CD14-positive monocyte (primary cell): ENCODE measurements at regions not wholly inside any gene's neighbourhood (a gene's known extent, or its start where the extent isn't known, plus 50 kb on each side); places are given as distances from the start of the nearest gene placed in this dataset.

Experiments
- DNase-seq, 3 donors: peaks; one replicate each; pipeline ENCODE4 v3.0.0-alpha.2; 2011 to 2022
- H2AFZ ChIP-seq: 2 replicates; pipeline ENCODE4 v1.6.0; 2012; ENCODE audit warnings: mild to moderate bottlenecking, low read depth, low read length, inconsistent platforms; ENCODE audit not compliant: insufficient read depth, poor library complexity, severe bottlenecking
- H3K27ac ChIP-seq, 2 donors: 1 replicate in 1 of 2; 2 replicates in 1 of 2; pipeline ENCODE4 v1.5.1; 2012 to 2013; ENCODE audit warnings: low read length in 2 of 2, control low read depth in 1 of 2, inconsistent platforms in 1 of 2, low read depth in 1 of 2, mild to moderate bottlenecking in 1 of 2
- H3K27me3 ChIP-seq, 2 donors: one replicate each; pipeline versions ENCODE4 v1.6.0 to v1.6.1; 2011 to 2013; ENCODE audit warnings: low read length in 2 of 2; ENCODE audit not compliant: control insufficient read depth in 2 of 2, insufficient read depth in 2 of 2
- H3K36me3 ChIP-seq, 2 donors: replicated peaks in 1 of 2; 1 replicate in 1 of 2; 2 replicates in 1 of 2; pipeline versions ENCODE4 v1.5.1 to v1.6.1; 2012 to 2013; ENCODE audit warnings: low read length in 2 of 2, control low read depth in 1 of 2, inconsistent platforms in 1 of 2, mild to moderate bottlenecking in 1 of 2; ENCODE audit not compliant: insufficient read depth in 2 of 2, control insufficient read depth in 1 of 2
- H3K4me1 ChIP-seq, 2 donors: 1 replicate in 1 of 2; 2 replicates in 1 of 2; pipeline versions ENCODE4 v1.5.1 to v1.6.1; 2012 to 2013; ENCODE audit warnings: low read length in 2 of 2, control low read depth in 1 of 2, inconsistent platforms in 1 of 2, mild to moderate bottlenecking in 1 of 2, moderate library complexity in 1 of 2; ENCODE audit not compliant: insufficient read depth in 2 of 2, control insufficient read depth in 1 of 2
- H3K4me2 ChIP-seq: replicated peaks from 2 replicates; pipeline ENCODE3; 2012; ENCODE audit warnings: low read length, moderate library complexity, mild to moderate bottlenecking; ENCODE audit not compliant: poor library complexity, severe bottlenecking; ENCODE audit errors: extremely low read depth
- H3K4me3 ChIP-seq, 3 experiments: fragments of 200-600 bp in 1 of 3; sonication (generic) in 1 of 3; replicated peaks in 1 of 3; 1 replicate in 2 of 3; 2 replicates in 1 of 3; pipeline ENCODE4 v1.5.1; 2011 to 2013; ENCODE audit warnings: low read length in 3 of 3, mild to moderate bottlenecking in 3 of 3, control low read depth in 2 of 3, low read depth in 2 of 3, inconsistent platforms in 1 of 3, moderate library complexity in 1 of 3
- H3K79me2 ChIP-seq: 2 replicates; pipeline ENCODE4 v1.6.0; 2012; ENCODE audit warnings: mild to moderate bottlenecking, control low read depth, inconsistent platforms, low read length, moderate library complexity; ENCODE audit not compliant: insufficient read depth
- H3K9ac ChIP-seq: 2 replicates; pipeline ENCODE4 v1.6.0; 2017; ENCODE audit warnings: low read length, mild to moderate bottlenecking; ENCODE audit not compliant: insufficient read depth, poor library complexity, severe bottlenecking
- H3K9me3 ChIP-seq, 2 donors: replicated peaks in 1 of 2; 1 replicate in 1 of 2; 2 replicates in 1 of 2; pipeline versions ENCODE4 v1.5.1 to v1.6.1; 2012 to 2013; ENCODE audit warnings: low read length in 2 of 2, control low read depth in 1 of 2; ENCODE audit not compliant: control insufficient read depth in 1 of 2, insufficient read depth in 1 of 2
- H4K20me1 ChIP-seq: 2 replicates; pipeline ENCODE4 v1.6.0; 2012; ENCODE audit warnings: mild to moderate bottlenecking, low read length, control low read depth, moderate library complexity; ENCODE audit not compliant: insufficient read depth
- H3K27ac Mint-ChIP-seq, 7 donors: one replicate each; pipeline ENCODE4 v1.8.0; 2020; ENCODE audit warnings: mild to moderate bottlenecking in 7 of 7, mixed read lengths in 7 of 7, moderate library complexity in 6 of 7, inconsistent platforms in 2 of 7
- H3K27me3 Mint-ChIP-seq, 3 donors: one replicate each; pipeline ENCODE4 v1.8.0; 2021 to 2022; ENCODE audit warnings: low read depth in 3 of 3, mild to moderate bottlenecking in 3 of 3, mixed read lengths in 3 of 3, moderate library complexity in 3 of 3, inconsistent platforms in 1 of 3
- H3K36me3 Mint-ChIP-seq, 2 donors: one replicate each; pipeline ENCODE4 v1.8.0; 2020; ENCODE audit warnings: mixed read lengths in 2 of 2, inconsistent platforms in 1 of 2, mild to moderate bottlenecking in 1 of 2
- H3K4me1 Mint-ChIP-seq: one replicate; pipeline ENCODE4 v1.8.0; 2020; ENCODE audit warnings: mild to moderate bottlenecking, mixed read lengths
- H3K4me3 Mint-ChIP-seq, 2 donors: one replicate each; pipeline ENCODE4 v1.8.0; 2020; ENCODE audit warnings: mild to moderate bottlenecking in 2 of 2, mixed read lengths in 2 of 2, moderate library complexity in 1 of 2
- H3K9me3 Mint-ChIP-seq, 7 donors: one replicate each; pipeline ENCODE4 v1.8.0; 2020 to 2022; ENCODE audit warnings: mixed read lengths in 7 of 7, mild to moderate bottlenecking in 6 of 7, moderate library complexity in 6 of 7, inconsistent platforms in 2 of 7
- CTCF ChIP-seq: fragments of 200-600 bp; IDR thresholded peaks from one replicate; pipeline ENCODE4 v1.8.0; 2022; ENCODE audit warnings: antibody characterized with exemption, mild to moderate bottlenecking
- WGBS: methylation state at CpG from one replicate; pipeline ENCODE4 v1.1.5; 2013; ENCODE audit warnings: missing lambda C conversion rate; ENCODE audit not compliant: insufficient coverage; 5-methylcytosine and 5-hydroxymethylcytosine counted together
- intact Hi-C, 2 donors: fragments of 100-400 bp; cut with micrococcal nuclease; formaldehyde crosslinking; loops; one replicate each; pipeline versions ENCODE4 v1.15.0 to v1.15.1; 2023

- H3K9me3 Mint-ChIP-seq = peaks cover 0 to 5% (median 3%) of the 10 kb centered on the region in 7 donors
- Histone ChIP-seq H3K4me2 (no peak overlapping the region), H3K27ac (no peak overlapping the region), H3K9me3 (no peaks in the 10 kb centered on the region), H3K27me3 (no peaks in the 10 kb centered on the region), H2AFZ (no peak overlapping the region), H3K9ac (no peak overlapping the region), H3K4me1 (no peaks in the 10 kb centered on the region), H3K79me2 (no peaks in the 10 kb centered on the region), H4K20me1 (no peaks in the 10 kb centered on the region), H3K36me3 (no peaks in the 10 kb centered on the region), H3K4me3 (no peak overlapping the region)
- DNase-seq = no peak
- H3K27ac Mint-ChIP-seq = no peak overlapping the region
- no peak for TF ChIP-seq CTCF
- no peaks in the 10 kb centered on the region for H3K4me1 Mint-ChIP-seq
- H3K27me3 Mint-ChIP-seq = peaks cover 0 to 3% (median 0%) of the 10 kb centered on the region in 3 donors
- H3K4me3 Mint-ChIP-seq = no peak overlapping the region
- intact Hi-C loops = no loop called here
- H3K36me3 Mint-ChIP-seq = no peaks in the 10 kb centered on the region
- WGBS = 100% methylated on average over 2 of the region's 2 CpGs
Measured at GRCh38 chr6:98469141-98469540, 365.2 kb upstream of the POU3F2 start.

GRCh38 chr6:98470821-98471220 lies 363.6 kb upstream of the POU3F2 start:
- Mint-ChIP-seq H3K9me3 (peaks cover 0 to 5% (median 3%) of the 10 kb centered on the region in 7 donors), H3K4me3 (no peak overlapping the region), H3K4me1 (no peaks in the 10 kb centered on the region), H3K27ac (no peak overlapping the region), H3K27me3 (peaks cover 0 to 3% (median 0%) of the 10 kb centered on the region in 3 donors), H3K36me3 (no peaks in the 10 kb centered on the region)
- H3K27ac ChIP-seq = no peak overlapping the region
- no peak overlapping the region for H3K9ac ChIP-seq
- no peaks in the 10 kb centered on the region for H3K79me2 ChIP-seq
- H3K4me3 ChIP-seq = no peak overlapping the region
- no peaks in the 10 kb centered on the region for H3K27me3 ChIP-seq
- no peak overlapping the region for H3K4me2 ChIP-seq
- no peaks in the 10 kb centered on the region for H3K9me3 ChIP-seq
- DNase-seq = no peak
- no peak overlapping the region for H2AFZ ChIP-seq
- H3K36me3 ChIP-seq = no peaks in the 10 kb centered on the region
- no peak for TF ChIP-seq CTCF
- no peaks in the 10 kb centered on the region for H4K20me1 ChIP-seq
- intact Hi-C loops = no loop called here
- H3K4me1 ChIP-seq = no peaks in the 10 kb centered on the region
- 83% methylated on average over 1 of the region's 1 CpG for WGBS
